IPS-NIHi7 (cell line): ENCODE measurements at regions not wholly inside any gene's neighbourhood (a gene's known extent, or its start where the extent isn't known, plus 50 kb on each side); places are given as distances from the start of the nearest gene placed in this dataset.
A peak's percentile ranks its signal among the peaks of the same experiment; 100 is the strongest.

Source experiments
- DNase-seq: peaks from one replicate; pipeline ENCODE4 v3.0.0; 2012; ENCODE audit warnings: mixed read lengths; ENCODE audit errors: extremely low spot score

- no peak for DNase-seq
Measured at GRCh38 chr4:188197566-188197965, 58.3 kb downstream of the TRIML1 start.

- DNase-seq, result peak; percentile 22
Measured at GRCh38 chr4:188198982-188199792, 59.9 kb downstream of the TRIML1 start.

- DNase-seq, result no peak
Measured at GRCh38 chr4:188201851-188202250, 62.6 kb downstream of the TRIML1 start.

GRCh38 chr4:188206783-188207182 lies 67.5 kb downstream of the TRIML1 start:
- no peak for DNase-seq

GRCh38 chr4:188214861-188215260 lies 75.6 kb downstream of the TRIML1 start:
- no peak for DNase-seq

DNA sequence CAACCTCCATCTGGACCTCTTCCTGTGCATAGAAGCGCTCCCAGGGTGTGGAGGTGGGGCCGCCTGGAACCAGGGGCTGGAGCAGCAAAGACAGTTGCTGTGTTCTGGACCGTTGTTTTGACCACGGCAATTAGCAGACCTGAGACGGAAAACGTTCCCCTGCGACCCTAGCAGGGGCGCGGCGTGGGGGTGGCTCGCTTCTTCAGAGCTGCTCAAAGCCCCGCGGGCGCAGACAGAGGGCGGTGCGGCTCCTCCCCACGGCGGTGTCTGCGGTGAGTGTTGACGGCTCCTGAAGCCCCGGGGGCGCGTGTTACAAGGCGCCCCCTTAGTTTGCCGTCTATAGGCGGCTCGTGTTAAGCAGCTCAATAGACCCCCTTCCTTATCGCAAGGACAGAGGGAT lies 79.2 kb downstream of the TRIML1 start:
- peak; percentile 41 for DNase-seq

DNA sequence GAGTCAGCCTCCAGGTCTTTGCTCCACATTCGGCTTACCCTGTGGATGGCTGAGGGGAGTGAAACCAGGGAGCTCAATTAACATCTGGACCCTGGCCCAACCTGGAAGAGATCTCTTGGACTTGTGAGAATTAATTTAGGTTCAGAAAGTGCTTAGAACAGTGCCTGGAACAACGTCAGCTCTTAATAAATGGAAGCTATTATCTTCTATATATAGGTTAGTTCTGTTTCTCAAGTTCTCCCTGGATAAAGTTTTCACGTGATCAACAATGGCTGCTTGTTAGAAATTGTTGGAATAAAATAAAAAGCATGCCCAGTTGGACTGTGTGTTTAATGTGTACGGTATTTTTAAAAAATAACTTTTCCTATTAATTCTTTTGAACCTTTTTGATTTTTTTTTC lies 80.8 kb downstream of the TRIML1 start:
- DNase-seq, result no peak

GRCh38 chr4:188221090-188221489 lies 81.8 kb downstream of the TRIML1 start:
- DNase-seq, result no peak

DNA sequence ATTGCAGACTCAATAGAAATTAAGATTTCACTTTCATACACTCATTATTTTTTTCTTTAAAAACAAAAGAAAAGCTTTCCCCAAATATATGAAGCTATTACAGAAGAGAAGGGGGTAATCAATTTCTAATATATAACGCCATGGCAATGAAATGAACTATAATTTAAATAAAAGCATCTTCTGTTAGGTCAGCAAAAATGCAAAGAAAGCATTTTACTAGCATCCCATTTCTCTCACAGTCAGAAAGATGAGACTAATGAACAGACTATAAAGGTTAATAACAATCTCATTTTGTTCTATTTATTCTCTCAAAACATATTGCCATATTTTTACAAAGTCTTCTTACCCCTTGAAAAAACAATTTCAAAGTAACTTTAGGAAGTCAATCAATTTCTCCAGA lies 89.0 kb downstream of the TRIML1 start:
- no peak for DNase-seq

GRCh38 chr4:188232428-188232827 lies 93.2 kb downstream of the TRIML1 start:
- DNase-seq, result no peak

- no peak for DNase-seq
Measured at GRCh38 chr4:188242041-188242440, 102.8 kb downstream of the TRIML1 start.

DNA sequence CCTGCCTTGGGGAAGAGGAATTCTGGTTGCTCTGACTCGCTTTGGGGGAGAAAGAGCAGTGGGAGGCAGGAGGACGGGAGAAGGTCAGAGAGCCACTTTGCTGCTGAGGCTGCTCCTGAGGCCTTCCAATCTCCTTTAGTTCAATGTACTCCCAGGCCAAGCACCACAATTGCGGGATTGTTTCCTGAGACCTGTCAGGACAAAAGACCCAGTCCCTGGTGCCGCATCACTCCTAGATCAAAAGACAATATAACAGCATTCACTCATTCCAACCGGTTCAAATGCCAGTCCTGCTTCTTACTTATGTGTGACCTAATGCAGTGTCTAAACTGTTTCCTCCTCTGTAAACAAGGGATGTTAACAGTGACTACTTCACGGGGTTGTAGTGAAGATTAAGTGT lies 106.4 kb downstream of the TRIML1 start:
- no peak for DNase-seq

DNA sequence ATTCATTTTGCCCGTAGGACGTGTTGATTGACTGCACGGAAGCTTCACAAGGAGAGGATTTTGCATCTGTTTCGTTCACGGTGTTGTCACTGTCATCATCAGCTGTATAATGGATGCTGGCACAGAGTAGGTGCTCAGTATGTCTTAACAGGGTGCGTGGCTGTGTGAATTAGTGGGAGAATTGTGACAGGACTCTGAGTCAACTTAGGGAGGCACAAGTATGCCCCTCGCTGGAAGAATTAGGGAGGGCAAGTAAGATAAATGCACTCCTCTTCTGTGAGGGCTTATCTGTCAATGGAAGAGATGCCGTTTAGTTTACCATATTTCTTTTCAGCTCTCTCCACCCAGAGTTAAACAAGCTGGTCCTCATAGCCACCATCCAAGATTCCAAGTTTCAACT lies 107.2 kb downstream of the TRIML1 start:
- DNase-seq, result peak; percentile 60

- no peak for DNase-seq
Measured at GRCh38 chr4:188254211-188254610, 115.0 kb downstream of the TRIML1 start.

GRCh38 chr4:188262464-188262863 lies 123.2 kb downstream of the TRIML1 start:
- no peak for DNase-seq

DNA sequence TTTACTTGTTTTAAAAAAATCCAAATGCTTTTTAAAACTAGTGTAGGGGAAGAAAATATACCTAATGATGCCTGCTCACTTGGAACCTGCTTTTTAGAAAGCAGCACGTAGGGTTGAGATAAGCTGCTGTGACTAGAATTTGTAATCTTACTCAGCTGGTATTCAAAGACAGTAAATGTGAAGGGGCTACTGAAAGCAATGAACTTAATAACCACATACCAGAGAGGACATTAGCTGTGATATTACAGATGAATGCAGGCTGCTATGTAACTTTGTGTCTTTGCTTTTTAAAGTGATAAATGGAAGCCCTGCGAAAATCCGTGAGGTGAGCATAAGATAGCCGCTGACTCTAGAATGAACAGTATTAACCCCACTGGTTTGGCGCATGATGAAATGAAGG lies 124.1 kb downstream of the TRIML1 start:
- no peak for DNase-seq

- no peak for DNase-seq
Measured at GRCh38 chr4:188266386-188266785, 127.1 kb downstream of the TRIML1 start.

- no peak for DNase-seq
Measured at GRCh38 chr4:188268131-188268908, 129.1 kb downstream of the TRIML1 start.

DNA sequence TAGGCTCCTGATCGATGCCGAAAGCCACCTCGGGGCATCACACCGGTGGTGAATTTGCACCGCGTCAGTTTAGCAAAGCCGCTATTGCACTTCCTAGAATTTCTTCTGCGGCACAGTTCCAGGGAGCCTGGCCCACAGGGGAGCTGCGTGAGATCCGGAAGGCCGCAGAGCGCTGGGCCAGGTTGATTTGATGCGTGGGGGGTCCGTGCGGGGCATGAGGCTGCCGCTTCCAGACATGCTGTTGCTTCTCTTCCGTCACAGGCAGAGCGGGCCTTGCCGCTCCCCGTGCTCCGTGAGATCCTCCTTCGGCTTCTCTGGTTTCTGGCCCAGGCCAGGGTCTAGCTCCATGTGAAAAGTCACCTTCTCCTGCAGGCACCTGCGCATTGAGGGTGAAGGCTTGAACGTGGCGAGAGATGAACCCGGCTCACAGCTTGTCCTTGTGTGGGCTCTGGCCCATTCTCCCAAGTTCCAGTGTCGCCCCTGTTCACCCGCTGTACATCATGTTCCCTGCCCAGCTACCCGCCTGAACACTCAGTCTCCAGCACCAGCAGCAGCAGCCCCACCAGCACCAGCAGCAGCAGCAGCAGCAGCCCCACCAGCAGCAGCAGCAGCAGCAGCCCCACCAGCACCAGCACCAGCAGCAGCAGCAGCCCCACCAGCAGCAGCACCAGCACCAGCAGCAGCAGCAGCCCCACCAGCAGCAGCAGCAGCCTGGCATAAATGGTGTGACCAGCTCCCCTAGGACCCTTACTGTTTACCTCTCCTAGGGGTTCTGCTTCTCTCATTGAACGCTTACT lies 131.2 kb downstream of the TRIML1 start:
- no peak for DNase-seq

DNA sequence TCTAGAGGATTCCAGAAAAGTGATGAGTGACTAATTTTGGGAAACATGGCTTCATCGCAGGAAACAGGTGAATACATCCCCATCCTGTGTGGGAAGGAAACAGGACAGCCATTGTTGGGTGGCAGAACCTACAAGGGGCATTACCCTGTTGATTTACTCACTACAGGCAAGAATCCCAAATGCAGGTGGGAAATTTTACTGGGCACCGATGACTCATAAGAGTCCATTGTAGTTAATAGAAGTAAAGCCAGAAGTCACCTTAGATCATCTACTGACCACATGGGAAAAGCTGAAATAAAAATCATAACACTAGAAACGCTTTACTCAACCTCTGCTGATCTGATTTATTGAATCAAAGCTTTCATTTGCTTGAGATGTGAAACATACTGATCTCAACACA lies 136.4 kb downstream of the TRIML1 start:
- DNase-seq, result no peak

DNA sequence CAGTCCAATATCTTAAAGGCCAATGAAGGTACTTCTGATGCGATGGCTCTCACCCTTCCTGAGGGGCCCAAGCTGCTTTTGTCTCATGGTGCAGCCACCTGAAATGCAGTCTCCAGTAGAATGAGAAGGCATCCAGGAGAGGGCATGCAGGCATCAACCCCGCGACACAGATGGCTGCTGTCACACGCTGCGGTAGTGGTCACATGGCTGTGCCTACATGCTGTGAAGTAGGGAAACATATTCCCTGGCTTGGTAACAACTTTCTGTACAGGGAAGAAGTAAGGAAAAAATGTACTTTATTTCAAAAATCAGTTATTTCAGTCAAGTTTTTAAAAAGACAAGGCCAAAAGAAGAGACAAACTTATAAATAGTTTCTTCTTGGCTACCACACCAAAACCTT lies 139.9 kb downstream of the TRIML1 start:
- no peak for DNase-seq

DNA sequence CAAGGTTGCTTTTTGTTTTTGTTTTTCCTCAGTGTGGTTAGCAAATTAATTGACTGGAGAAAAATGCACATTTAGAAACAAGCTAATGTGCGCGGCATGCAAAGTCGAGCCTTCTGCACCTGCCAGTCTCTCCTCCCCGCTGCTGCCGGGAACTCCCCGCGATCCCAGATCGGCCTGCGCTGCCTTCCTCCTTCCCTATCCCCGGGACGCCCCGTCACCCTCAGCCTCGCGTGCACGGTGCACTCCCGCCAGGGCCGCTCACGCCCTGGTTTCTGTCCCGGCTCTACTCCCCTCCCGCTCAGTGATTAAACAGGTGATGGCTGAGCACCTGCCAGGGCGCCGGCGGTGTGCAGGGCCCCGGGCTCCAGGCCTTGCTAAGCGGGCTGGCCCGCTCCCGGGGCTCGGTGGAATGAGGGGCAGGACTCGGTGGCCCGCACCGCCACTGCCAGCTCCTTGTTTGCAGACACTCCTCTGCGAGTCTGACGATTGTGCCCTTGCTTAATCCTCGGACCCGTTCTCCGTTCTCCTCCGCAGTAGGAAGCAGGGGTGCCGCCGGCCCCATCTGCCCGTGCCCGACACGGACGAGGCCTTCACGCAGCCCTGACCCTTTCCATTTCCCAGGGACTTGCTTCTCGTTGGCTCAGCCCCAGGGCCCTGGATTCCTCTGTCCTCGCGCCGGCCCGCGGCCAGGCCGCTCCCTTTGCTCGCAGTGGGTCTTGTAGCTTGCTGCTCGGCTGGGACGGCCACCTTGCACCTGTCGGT lies 143.4 kb downstream of the TRIML1 start:
- peak; percentile 38 for DNase-seq
